ENCODE measurements at regions not wholly inside any gene's neighbourhood (a gene's known extent, or its start where the extent isn't known, plus 50 kb on each side); places are given as distances from the start of the nearest gene placed in this dataset.
"Not testable (repeated sequence)": the region's sequence is repeated elsewhere in the genome, so short reads cannot be mapped to it uniquely, and the experiment has no call there.

DNA sequence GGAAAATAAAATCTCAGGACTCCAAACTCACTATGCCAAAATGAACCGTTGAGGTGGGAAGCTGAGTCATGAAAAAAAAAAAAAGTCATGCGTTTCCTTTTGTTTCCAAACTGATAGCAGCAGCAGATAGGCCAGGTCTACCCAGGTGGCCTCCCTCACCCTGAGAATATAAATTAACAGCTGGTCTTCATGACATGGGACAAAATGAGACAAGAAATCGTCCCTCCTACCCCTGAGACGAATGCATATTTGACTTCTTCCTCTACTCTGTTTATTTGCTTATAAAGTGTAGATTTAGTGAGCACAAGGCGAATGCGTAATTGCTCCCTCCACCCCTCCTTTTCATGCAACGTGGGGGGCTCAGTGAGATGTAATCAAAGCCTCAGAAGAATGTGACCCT, 204.3 kb downstream of the TMEM121 start:
- TF ChIP-seq CTCF (IDR thresholded peaks at IDR 0.05); EZH2 (IDR thresholded peaks at IDR 0.05; ENCODE audit: borderline replicate concordance, insufficient read depth, low read depth, low read length, poor library complexity, severe bottlenecking): not testable (repeated sequence)
